ENCODE measurements at regions not wholly inside any gene's neighbourhood (a gene's known extent, or its start where the extent isn't known, plus 50 kb on each side); places are given as distances from the start of the nearest gene placed in this dataset.

DNA sequence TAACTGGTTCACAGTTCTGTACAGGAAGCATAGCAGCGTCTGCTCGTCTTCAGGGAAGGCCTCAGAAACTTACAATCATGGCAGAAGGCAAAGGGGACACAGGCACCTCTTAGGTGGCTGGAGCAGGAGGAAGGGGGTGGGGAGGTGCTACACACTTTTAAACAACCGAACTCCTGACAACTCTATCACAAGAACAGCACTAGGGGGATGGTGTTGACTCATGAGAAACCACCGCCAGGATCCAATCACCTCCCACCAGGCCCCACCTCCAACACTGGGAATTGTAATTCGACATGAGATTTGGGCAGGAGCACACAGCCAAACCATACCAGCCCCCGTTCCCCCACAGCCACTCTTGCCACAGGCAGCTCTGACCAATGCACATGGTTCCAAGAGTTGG lies 306.3 kb upstream of the POU3F1 start:
- TF ChIP-seq ZFP3 (CRISPR knock-in tag; IDR thresholded peaks at IDR 0.05) (no peak), OSR1 (CRISPR knock-in tag; IDR thresholded peaks at IDR 0.05) (no peak), ZNF70 (CRISPR knock-in tag; IDR thresholded peaks at IDR 0.05) (no peak), RARB (CRISPR knock-in tag; IDR thresholded peaks at IDR 0.05) (no peak), ESRRG (CRISPR knock-in tag; IDR thresholded peaks at IDR 0.05) (no peak), BACH2 (CRISPR knock-in tag; IDR thresholded peaks at IDR 0.05; ENCODE audit: borderline replicate concordance) (no peak), PPARA (CRISPR knock-in tag; IDR thresholded peaks at IDR 0.05; ENCODE audit: borderline replicate concordance) (no peak), ISL1 (CRISPR knock-in tag; IDR thresholded peaks at IDR 0.05) (no peak), ZFP30 (CRISPR knock-in tag; IDR thresholded peaks at IDR 0.05) (no peak), ARNTL (CRISPR knock-in tag; IDR thresholded peaks at IDR 0.05; ENCODE audit: borderline replicate concordance, low read depth) (no peak), SNAI2 (CRISPR knock-in tag; IDR thresholded peaks at IDR 0.05) (no peak), ZNF8 (CRISPR knock-in tag; IDR thresholded peaks at IDR 0.05) (no peak), GLIS3 (CRISPR knock-in tag; IDR thresholded peaks at IDR 0.05) (no peak)
- TF ChIP-seq, protein P1, sequence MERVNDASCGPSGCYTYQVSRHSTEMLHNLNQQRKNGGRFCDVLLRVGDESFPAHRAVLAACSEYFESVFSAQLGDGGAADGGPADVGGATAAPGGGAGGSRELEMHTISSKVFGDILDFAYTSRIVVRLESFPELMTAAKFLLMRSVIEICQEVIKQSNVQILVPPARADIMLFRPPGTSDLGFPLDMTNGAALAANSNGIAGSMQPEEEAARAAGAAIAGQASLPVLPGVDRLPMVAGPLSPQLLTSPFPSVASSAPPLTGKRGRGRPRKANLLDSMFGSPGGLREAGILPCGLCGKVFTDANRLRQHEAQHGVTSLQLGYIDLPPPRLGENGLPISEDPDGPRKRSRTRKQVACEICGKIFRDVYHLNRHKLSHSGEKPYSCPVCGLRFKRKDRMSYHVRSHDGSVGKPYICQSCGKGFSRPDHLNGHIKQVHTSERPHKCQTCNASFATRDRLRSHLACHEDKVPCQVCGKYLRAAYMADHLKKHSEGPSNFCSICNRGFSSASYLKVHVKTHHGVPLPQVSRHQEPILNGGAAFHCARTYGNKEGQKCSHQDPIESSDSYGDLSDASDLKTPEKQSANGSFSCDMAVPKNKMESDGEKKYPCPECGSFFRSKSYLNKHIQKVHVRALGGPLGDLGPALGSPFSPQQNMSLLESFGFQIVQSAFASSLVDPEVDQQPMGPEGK (CRISPR knock-in tag; IDR thresholded peaks at IDR 0.05; ENCODE audit: borderline replicate concordance) = no peak
- TF ChIP-seq, protein P2, sequence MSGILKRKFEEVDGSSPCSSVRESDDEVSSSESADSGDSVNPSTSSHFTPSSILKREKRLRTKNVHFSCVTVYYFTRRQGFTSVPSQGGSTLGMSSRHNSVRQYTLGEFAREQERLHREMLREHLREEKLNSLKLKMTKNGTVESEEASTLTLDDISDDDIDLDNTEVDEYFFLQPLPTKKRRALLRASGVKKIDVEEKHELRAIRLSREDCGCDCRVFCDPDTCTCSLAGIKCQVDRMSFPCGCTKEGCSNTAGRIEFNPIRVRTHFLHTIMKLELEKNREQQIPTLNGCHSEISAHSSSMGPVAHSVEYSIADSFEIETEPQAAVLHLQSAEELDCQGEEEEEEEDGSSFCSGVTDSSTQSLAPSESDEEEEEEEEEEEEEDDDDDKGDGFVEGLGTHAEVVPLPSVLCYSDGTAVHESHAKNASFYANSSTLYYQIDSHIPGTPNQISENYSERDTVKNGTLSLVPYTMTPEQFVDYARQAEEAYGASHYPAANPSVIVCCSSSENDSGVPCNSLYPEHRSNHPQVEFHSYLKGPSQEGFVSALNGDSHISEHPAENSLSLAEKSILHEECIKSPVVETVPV (CRISPR knock-in tag; IDR thresholded peaks at IDR 0.05) = no peak
- TF ChIP-seq, protein P3, sequence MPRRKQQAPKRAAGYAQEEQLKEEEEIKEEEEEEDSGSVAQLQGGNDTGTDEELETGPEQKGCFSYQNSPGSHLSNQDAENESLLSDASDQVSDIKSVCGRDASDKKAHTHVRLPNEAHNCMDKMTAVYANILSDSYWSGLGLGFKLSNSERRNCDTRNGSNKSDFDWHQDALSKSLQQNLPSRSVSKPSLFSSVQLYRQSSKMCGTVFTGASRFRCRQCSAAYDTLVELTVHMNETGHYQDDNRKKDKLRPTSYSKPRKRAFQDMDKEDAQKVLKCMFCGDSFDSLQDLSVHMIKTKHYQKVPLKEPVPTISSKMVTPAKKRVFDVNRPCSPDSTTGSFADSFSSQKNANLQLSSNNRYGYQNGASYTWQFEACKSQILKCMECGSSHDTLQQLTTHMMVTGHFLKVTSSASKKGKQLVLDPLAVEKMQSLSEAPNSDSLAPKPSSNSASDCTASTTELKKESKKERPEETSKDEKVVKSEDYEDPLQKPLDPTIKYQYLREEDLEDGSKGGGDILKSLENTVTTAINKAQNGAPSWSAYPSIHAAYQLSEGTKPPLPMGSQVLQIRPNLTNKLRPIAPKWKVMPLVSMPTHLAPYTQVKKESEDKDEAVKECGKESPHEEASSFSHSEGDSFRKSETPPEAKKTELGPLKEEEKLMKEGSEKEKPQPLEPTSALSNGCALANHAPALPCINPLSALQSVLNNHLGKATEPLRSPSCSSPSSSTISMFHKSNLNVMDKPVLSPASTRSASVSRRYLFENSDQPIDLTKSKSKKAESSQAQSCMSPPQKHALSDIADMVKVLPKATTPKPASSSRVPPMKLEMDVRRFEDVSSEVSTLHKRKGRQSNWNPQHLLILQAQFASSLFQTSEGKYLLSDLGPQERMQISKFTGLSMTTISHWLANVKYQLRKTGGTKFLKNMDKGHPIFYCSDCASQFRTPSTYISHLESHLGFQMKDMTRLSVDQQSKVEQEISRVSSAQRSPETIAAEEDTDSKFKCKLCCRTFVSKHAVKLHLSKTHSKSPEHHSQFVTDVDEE (CRISPR knock-in tag; IDR thresholded peaks at IDR 0.05) = no peak

DNA sequence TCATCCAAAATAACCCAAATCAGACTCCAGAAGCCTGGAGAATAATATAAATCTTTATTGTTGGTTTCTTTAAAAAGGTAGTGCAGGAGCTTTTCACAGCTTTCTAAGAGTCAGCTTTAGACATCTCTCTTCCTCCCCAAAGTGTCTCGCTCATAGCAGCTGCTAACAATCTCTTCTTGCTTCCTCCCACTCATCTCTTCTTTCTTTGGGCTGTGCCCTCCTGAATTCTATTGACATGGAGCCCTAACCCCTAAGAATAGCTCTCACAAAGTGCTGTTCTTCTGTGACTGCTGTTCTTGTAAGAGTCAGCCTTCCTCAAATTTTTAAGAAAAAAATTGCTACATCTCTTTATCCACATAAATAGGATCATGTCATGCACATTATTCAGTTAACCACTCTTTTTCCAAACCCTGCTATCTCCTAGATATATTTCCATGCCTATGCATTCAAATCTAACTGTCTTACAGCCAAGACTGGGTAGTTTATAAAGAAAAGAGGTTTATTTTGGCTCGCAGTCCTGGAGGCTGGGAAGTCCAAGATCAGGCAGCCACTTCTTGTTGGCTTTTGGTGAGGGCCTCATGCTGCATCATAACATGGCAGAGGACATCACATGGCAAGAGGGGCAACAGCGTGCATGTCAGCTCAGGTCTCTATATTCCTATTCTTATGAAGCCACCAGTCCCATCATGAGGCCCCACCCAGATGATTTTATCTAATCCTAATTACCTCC lies 301.0 kb upstream of the POU3F1 start:
- TF ChIP-seq TCF4 (CRISPR knock-in tag; IDR thresholded peaks at IDR 0.05; ENCODE audit: borderline replicate concordance) (no peak), ZC3H10 (CRISPR knock-in tag; IDR thresholded peaks at IDR 0.05) (no peak), ESRRG (CRISPR knock-in tag; IDR thresholded peaks at IDR 0.05) (no peak)
- ATAC-seq = no peak

More for the DNA sequence above, 306.3 kb upstream of the POU3F1 start:
- ATAC-seq = no peak

DNA sequence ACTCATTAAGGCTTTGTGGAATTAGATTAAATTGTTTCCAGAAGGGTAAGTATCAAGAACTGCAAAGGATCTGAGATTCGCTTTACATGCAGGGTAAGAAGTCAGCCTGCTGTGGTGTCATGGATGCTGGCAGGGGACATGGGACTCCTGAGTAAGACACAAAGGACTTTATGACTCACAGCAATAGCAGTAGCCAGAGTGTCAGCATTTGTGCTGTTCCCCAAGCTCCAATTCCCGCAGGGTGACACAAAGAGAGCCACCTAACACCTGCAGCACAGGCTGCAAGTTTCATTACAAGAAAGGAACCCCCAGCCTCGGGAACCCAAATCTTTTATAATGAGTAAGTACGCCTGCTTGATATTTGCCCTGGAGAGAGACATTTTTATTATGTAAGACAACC lies 298.1 kb upstream of the POU3F1 start:
- ATAC-seq = no peak

More for the DNA sequence above, 298.1 kb upstream of the POU3F1 start:
- TF ChIP-seq OSR1 (CRISPR knock-in tag; IDR thresholded peaks at IDR 0.05) (no peak), PPARA (CRISPR knock-in tag; IDR thresholded peaks at IDR 0.05; ENCODE audit: borderline replicate concordance) (no peak), ZC3H10 (CRISPR knock-in tag; IDR thresholded peaks at IDR 0.05) (no peak), ZNF565 (CRISPR knock-in tag; conservative IDR thresholded peaks at IDR 0.05; ENCODE audit: low read depth) (no peak), BACH2 (CRISPR knock-in tag; IDR thresholded peaks at IDR 0.05; ENCODE audit: borderline replicate concordance) (no peak), GLIS3 (CRISPR knock-in tag; IDR thresholded peaks at IDR 0.05) (no peak), ARNTL (CRISPR knock-in tag; IDR thresholded peaks at IDR 0.05; ENCODE audit: borderline replicate concordance, low read depth) (no peak), TCF4 (CRISPR knock-in tag; IDR thresholded peaks at IDR 0.05; ENCODE audit: borderline replicate concordance) (no peak), ZNF8 (CRISPR knock-in tag; IDR thresholded peaks at IDR 0.05) (no peak), ZFP30 (CRISPR knock-in tag; IDR thresholded peaks at IDR 0.05) (no peak), CSDC2 (CRISPR knock-in tag; IDR thresholded peaks at IDR 0.05) (no peak), TOX (CRISPR knock-in tag; IDR thresholded peaks at IDR 0.05; ENCODE audit: borderline replicate concordance) (no peak), ZFP3 (CRISPR knock-in tag; IDR thresholded peaks at IDR 0.05) (no peak)
- TF ChIP-seq, protein P3 (CRISPR knock-in tag; IDR thresholded peaks at IDR 0.05) = no peak
- TF ChIP-seq, protein P2 (CRISPR knock-in tag; IDR thresholded peaks at IDR 0.05) = no peak
- TF ChIP-seq, protein P4, sequence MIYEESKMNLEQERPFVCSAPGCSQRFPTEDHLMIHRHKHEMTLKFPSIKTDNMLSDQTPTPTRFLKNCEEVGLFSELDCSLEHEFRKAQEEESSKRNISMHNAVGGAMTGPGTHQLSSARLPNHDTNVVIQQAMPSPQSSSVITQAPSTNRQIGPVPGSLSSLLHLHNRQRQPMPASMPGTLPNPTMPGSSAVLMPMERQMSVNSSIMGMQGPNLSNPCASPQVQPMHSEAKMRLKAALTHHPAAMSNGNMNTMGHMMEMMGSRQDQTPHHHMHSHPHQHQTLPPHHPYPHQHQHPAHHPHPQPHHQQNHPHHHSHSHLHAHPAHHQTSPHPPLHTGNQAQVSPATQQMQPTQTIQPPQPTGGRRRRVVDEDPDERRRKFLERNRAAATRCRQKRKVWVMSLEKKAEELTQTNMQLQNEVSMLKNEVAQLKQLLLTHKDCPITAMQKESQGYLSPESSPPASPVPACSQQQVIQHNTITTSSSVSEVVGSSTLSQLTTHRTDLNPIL (CRISPR knock-in tag; IDR thresholded peaks at IDR 0.05; ENCODE audit: low read depth) = no peak

All from SK-N-SH treated with all-trans-retinoic acid at 6 μM for 48 hours (cell line).